Heart right ventricle (tissue), 16 donors: ENCODE measurements at regions not wholly inside any gene's neighbourhood (a gene's known extent, or its start where the extent isn't known, plus 50 kb on each side); places are given as distances from the start of the nearest gene placed in this dataset.

Source experiments
- ATAC-seq, 8 donors: fragments of 200-7000 bp; cut with Tn5 transposase; one replicate each; pipeline ENCODE4 v1.9.1; 2020; ENCODE audit warnings: mild to moderate bottlenecking in 8 of 8, moderate library complexity in 8 of 8, moderate number of reproducible peaks in 1 of 8
- DNase-seq, 2 donors: peaks; one replicate each; pipeline ENCODE4 v3.0.0-alpha.2; 2020
- H3K27ac ChIP-seq, 10 donors: fragments of 200-600 bp; sonication (generic) in 2 of 10; one replicate each; pipeline versions ENCODE4 v1.5.0 to v1.8.0; 2020 to 2022; ENCODE audit warnings: mild to moderate bottlenecking in 3 of 10
- H3K27me3 ChIP-seq, 7 donors: fragments of 200-600 bp; one replicate each; pipeline ENCODE4 v1.8.0; 2021 to 2022; ENCODE audit warnings: mild to moderate bottlenecking in 2 of 7
- H3K36me3 ChIP-seq, 9 donors: fragments of 200-600 bp; sonication (generic) in 1 of 9; one replicate each; pipeline versions ENCODE4 v1.5.0 to v1.8.0; 2020 to 2022; ENCODE audit warnings: mild to moderate bottlenecking in 2 of 9
- H3K4me1 ChIP-seq, 9 donors: fragments of 200-600 bp; sonication (generic) in 1 of 9; one replicate each; pipeline versions ENCODE4 v1.5.0 to v1.8.0; 2020 to 2022; ENCODE audit warnings: mild to moderate bottlenecking in 4 of 9
- H3K4me3 ChIP-seq, 10 donors: fragments of 200-600 bp; sonication (generic) in 2 of 10; one replicate each; pipeline versions ENCODE4 v1.5.0 to v1.8.0; 2020 to 2022; ENCODE audit warnings: mild to moderate bottlenecking in 7 of 10, moderate library complexity in 2 of 10
- H3K9me3 ChIP-seq, 11 donors: fragments of 200-600 bp in 10 of 11; sonication (generic) in 2 of 11; one replicate each; pipeline versions ENCODE4 v1.5.0 to v1.8.0; 2013 to 2022; ENCODE audit warnings: mild to moderate bottlenecking in 2 of 11, control low read depth in 1 of 11, moderate library complexity in 1 of 11
- WGBS, 2 donors: extraction: QIAGEN DNeasy Blood & Tissue Kit; methylation state at CpG; one replicate each; pipeline ENCODE4 v1.1.7; 2013; ENCODE audit warnings: inconsistent platforms in 1 of 2; 5-methylcytosine and 5-hydroxymethylcytosine counted together
- intact Hi-C, 10 donors: fragments of 100-400 bp; cut with DNase I; formaldehyde crosslinking; loops; one replicate each; pipeline versions ENCODE4 v1.11.1 to v1.14.2; 2022
- TF ChIP-seq, protein P1 (sequence below), 9 donors: fragments of 200-600 bp; sonication (generic) in 2 of 9; IDR thresholded peaks; one replicate each; pipeline versions ENCODE4 v1.5.0 to v1.8.0; 2021 to 2022; ENCODE audit warnings: antibody characterized with exemption in 9 of 9, mild to moderate bottlenecking in 5 of 9, moderate library complexity in 1 of 9
- donor health status: Arrhythmogenic right ventricular cardiomyopathy.
- donor health status: ischemic (EF 13 %, LVEDD 7.1; RV severe dilation, severe dysfunction).
- donor health status: healthy with polysubstance abuse.
- donor health status: DM: no; HTN: yes; CAD: no.
- donor health status: DM: no; HTN: no; CAD: no.
- donor health status: ischemic (EF 25% LVEDD 6.9; RV normal size, moderate dysfunction).
- donor health status: ischemic (EF 25% LVEDD 5.7; RV mildly dilated, moderate dysfunction).
- donor health status: healthy.
- donor health status: DM: yes; HTN: yes; CAD: no.
- donor health status: Ischemic cardiomyopathy.
- donor health status: ischemic (EF 35%, LVEDD 5.7; RV mildly dilated, moderate dysfunction).
- donor health status: nonischemic (EF 11% LVEDD 7.7; RV severe dilation, severe dysfunction).
- donor health status: DM: yes; HTN: yes; CAD: no.
- donor health status: PGD.
- donor health status: ischemic (EF 29% LVEDD 5.4; RV normal size, mild dysfunction).
- donor health status: nonischemic (EF 23%, LVEDD 6.1; RV moderate dilation, normal function).

DNA sequence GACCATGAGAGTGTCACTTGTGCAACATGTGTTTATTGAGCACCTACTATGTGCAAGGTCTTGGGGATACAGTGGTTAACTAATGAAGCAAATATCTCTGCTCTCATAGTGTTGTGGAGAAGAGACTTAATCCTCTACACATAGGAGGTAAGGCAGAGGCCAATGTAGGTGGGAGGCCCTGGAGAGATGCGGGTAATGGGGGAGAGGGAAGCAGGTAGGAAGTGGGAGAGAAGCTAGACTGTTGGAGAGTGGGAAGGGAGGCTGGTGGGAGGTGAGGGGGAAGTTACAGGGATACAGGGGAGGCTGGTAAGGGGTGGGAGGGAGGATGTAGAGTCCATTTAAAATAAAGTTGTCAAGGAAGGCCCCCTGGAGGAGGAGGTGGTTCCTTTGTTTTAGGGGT is 240.0 kb downstream of the MIAT start:
- WGBS, 2 donors, result 81 to 94% methylated on average over 1 of the region's 1 CpG
- no peak for ATAC-seq
- H3K27ac ChIP-seq, result no peak overlapping the region

DNA sequence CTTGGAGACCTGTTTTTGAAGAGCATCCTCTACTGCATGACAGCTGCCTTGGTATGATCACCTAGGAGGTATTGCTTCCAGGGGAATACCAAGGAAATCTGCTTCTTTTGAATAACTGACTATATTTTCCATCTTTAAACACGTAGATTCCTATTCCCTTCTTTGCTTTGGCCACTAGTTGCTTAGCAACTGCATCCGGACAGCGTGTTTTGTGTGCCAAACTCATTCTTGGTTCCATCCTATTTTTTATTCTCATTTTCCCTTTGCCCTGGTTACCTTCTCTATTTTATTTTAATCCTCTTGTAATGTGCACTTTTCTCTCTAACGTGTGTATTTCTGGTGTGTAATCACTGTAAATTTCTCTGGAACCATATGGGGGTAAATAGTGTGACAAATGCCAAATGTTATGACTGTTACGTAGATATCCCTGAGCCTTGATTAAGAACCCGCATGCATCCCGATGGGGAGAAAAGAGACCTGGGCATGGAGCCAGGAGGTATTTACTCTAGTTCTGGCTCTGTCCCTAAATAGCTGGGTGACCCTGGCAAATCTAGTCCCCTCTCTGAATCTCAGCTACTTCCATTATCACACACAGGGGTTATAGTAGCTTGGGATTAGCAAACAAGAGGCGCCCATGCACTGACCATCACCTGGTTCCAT is 241.7 kb downstream of the MIAT start:
- Histone ChIP-seq H3K4me3 (no peak overlapping the region), H3K27me3 (peaks cover 0 to 45% (median 15%) of the 10 kb centered on the region in 7 donors)
- WGBS, 2 donors, result 66 to 68% methylated on average over 8 of the region's 8 CpGs

More for the DNA sequence above, 240.0 kb downstream of the MIAT start:
- Histone ChIP-seq H3K4me1 (peaks cover 0 to 4% (median 0%) of the 10 kb centered on the region in 9 donors), H3K36me3 (no peaks in the 10 kb centered on the region), H3K27me3 (peaks cover 0 to 30% (median 9%) of the 10 kb centered on the region in 7 donors), H3K9me3 (no peaks in the 10 kb centered on the region), H3K4me3 (no peak overlapping the region)
- DNase-seq, result no peak
- TF ChIP-seq, protein P1, sequence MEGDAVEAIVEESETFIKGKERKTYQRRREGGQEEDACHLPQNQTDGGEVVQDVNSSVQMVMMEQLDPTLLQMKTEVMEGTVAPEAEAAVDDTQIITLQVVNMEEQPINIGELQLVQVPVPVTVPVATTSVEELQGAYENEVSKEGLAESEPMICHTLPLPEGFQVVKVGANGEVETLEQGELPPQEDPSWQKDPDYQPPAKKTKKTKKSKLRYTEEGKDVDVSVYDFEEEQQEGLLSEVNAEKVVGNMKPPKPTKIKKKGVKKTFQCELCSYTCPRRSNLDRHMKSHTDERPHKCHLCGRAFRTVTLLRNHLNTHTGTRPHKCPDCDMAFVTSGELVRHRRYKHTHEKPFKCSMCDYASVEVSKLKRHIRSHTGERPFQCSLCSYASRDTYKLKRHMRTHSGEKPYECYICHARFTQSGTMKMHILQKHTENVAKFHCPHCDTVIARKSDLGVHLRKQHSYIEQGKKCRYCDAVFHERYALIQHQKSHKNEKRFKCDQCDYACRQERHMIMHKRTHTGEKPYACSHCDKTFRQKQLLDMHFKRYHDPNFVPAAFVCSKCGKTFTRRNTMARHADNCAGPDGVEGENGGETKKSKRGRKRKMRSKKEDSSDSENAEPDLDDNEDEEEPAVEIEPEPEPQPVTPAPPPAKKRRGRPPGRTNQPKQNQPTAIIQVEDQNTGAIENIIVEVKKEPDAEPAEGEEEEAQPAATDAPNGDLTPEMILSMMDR (IDR thresholded peaks at IDR 0.05), result no peak
- intact Hi-C loops, result no loop called here

DNA sequence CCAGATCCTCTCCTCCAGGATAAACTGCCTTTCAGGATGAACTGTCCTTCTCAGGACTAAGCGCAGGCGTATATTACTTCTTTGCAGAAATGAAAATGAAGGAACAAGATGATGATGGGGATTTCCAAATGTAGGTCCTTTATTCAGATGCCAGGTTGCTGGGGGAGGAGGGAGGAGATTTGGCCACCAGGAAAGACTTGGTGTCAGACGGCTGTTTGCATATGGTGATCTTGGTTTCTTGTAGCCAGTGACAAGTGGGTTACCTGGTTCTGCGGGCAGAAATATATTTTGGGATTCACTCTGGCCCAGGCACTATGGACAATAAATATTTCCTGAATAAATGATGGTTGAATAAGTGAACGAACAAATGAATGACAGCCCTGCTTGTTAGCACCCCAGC is 243.4 kb downstream of the MIAT start:
- intact Hi-C loops, result no loop called here
- peaks cover 0 to 51% (median 15%) of the 10 kb centered on the region in 7 donors for H3K27me3 ChIP-seq
- ATAC-seq, result no peak
- DNase-seq, result no peak
- no peak overlapping the region for H3K4me3 ChIP-seq
- H3K36me3 ChIP-seq, result no peaks in the 10 kb centered on the region
- TF ChIP-seq, protein P1 (IDR thresholded peaks at IDR 0.05), result no peak
- 87 to 89% methylated on average over 5 of the region's 5 CpGs for WGBS, 2 donors
- no peak overlapping the region for H3K27ac ChIP-seq
- H3K4me1 ChIP-seq, result peaks cover 0 to 13% (median 2%) of the 10 kb centered on the region in 9 donors
- no peaks in the 10 kb centered on the region for H3K9me3 ChIP-seq

More for the DNA sequence above, 241.7 kb downstream of the MIAT start:
- TF ChIP-seq, protein P1 (IDR thresholded peaks at IDR 0.05), result no peak
- peaks cover 0 to 13% (median 2%) of the 10 kb centered on the region in 9 donors for H3K4me1 ChIP-seq
- no peaks in the 10 kb centered on the region for H3K36me3 ChIP-seq
- DNase-seq (no peak), ATAC-seq (no peak)
- intact Hi-C loops, result no loop called here
- no peaks in the 10 kb centered on the region for H3K9me3 ChIP-seq
- H3K27ac ChIP-seq, result no peak overlapping the region

DNA sequence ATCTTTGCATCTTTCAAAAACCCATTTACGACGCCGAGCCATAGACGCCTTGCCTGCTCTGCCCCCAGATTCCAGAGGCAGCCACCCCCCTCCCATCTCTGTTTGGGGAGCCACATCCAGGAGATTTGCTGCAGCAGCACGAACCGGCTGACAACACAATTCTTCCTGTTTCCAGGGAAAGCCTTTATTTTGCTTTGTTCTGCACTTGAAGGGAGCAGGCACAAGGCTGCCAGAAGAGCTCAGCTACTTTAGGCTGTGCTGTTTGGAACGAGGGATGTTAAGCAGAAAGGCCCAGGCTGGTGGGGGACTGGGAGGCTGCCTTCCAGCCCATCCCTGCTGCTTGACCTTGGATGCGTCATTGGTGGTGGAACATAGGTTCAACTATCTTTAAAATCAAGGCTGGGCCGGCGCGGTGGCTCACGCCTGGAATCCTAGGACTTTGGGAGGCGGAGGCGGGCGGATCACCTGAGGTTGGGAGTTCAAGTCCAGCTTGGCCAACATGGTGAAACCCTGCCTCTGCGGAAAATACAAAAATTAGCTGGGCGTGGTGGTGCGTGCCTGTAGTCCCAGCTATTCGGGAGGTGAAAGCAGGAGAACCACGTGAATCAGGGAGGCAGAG is 243.9 kb downstream of the MIAT start:
- TF ChIP-seq, protein P1 (IDR thresholded peaks at IDR 0.05), result no peak
- Histone ChIP-seq H3K27ac (no peak overlapping the region), H3K36me3 (no peaks in the 10 kb centered on the region), H3K27me3 (peaks cover 0 to 53% (median 15%) of the 10 kb centered on the region in 7 donors), H3K9me3 (no peaks in the 10 kb centered on the region), H3K4me3 (no peak overlapping the region), H3K4me1 (peaks cover 0 to 13% (median 2%) of the 10 kb centered on the region in 9 donors)
- 89 to 90% methylated on average over 20 of the region's 20 CpGs for WGBS, 2 donors
- intact Hi-C loops, result no loop called here
- ATAC-seq (no peak), DNase-seq (no peak)
